NCI-H2081 (cell line): ENCODE measurements at regions not wholly inside any gene's neighbourhood (a gene's known extent, or its start where the extent isn't known, plus 50 kb on each side); places are given as distances from the start of the nearest gene placed in this dataset.

Experiments used
- DNase-seq, 2 experiments: peaks; one replicate each; lab custom pipeline; 2025; lab: John Stamatoyannopoulos, UW

- no peak for DNase-seq
These were observed 1322.1 kb downstream of the TMEM121 start for GRCh38 chr14:106848330-106849121.

GRCh38 chr14:106850913-106851825 lies 1324.8 kb downstream of the TMEM121 start:
- DNase-seq, result no peak

GRCh38 chr14:106872611-106873446 lies 1346.4 kb downstream of the TMEM121 start:
- DNase-seq, result peak in 1 of 2 experiments; percentile 4

- DNase-seq, result no peak
These were observed 1348.0 kb downstream of the TMEM121 start for GRCh38 chr14:106874350-106874749.

- DNase-seq, result no peak
These were observed 1349.1 kb downstream of the TMEM121 start for GRCh38 chr14:106875503-106875902.

GRCh38 chr14:106876711-106877110 lies 1350.3 kb downstream of the TMEM121 start:
- DNase-seq, result no peak

- no peak for DNase-seq
These were observed 1351.1 kb downstream of the TMEM121 start for GRCh38 chr14:106877517-106877916.

- no peak for DNase-seq
These were observed 1352.9 kb downstream of the TMEM121 start for GRCh38 chr14:106879241-106879640.

- no peak for DNase-seq
These were observed 1356.9 kb downstream of the TMEM121 start for GRCh38 chr14:106883218-106883692.
